Psoas muscle (tissue), 7 donors: ENCODE measurements at regions not wholly inside any gene's neighbourhood (a gene's known extent, or its start where the extent isn't known, plus 50 kb on each side); places are given as distances from the start of the nearest gene placed in this dataset.

Experiments
- ATAC-seq, 4 donors: fragments of 200-7000 bp; cut with Tn5 transposase; one replicate each; pipeline ENCODE4 v1.9.1; 2020; ENCODE audit warnings: moderate library complexity in 3 of 4, mild to moderate bottlenecking in 2 of 4
- DNase-seq, 2 donors: peaks; one replicate each; pipeline ENCODE4 v3.0.0-alpha.2; 2020
- H3K27ac ChIP-seq: fragments of 200-600 bp; one replicate; pipeline ENCODE4 v1.8.0; 2022
- H3K27me3 ChIP-seq, 3 donors: fragments of 200-600 bp in 1 of 3; one replicate each; pipeline versions ENCODE4 v1.6.1 to v1.8.0; 2013 to 2022; ENCODE audit warnings: low read length in 2 of 3, mild to moderate bottlenecking in 2 of 3, moderate library complexity in 1 of 3; ENCODE audit not compliant: insufficient read depth in 3 of 3
- H3K36me3 ChIP-seq, 2 donors: fragments of 200-600 bp in 1 of 2; one replicate each; pipeline versions ENCODE4 v1.6.1 to v1.8.0; 2013 to 2022; ENCODE audit warnings: low read depth in 1 of 2, mild to moderate bottlenecking in 1 of 2, moderate library complexity in 1 of 2; ENCODE audit not compliant: insufficient read depth in 1 of 2
- H3K4me1 ChIP-seq: fragments of 200-600 bp; one replicate; pipeline ENCODE4 v1.8.0; 2022
- H3K4me3 ChIP-seq: fragments of 200-600 bp; one replicate; pipeline ENCODE4 v1.8.0; 2022; ENCODE audit warnings: mild to moderate bottlenecking
- H3K9me3 ChIP-seq: fragments of 200-600 bp; one replicate; pipeline ENCODE4 v1.8.0; 2022
- CTCF ChIP-seq: fragments of 200-600 bp; IDR thresholded peaks from one replicate; pipeline ENCODE4 v1.8.0; 2022; ENCODE audit warnings: antibody characterized with exemption
- WGBS, 3 donors: extraction: QIAGEN DNeasy Blood & Tissue Kit; methylation state at CpG; one replicate each; pipeline versions ENCODE4 v1.1.6 to v1.1.7; 2013; 5-methylcytosine and 5-hydroxymethylcytosine counted together
- intact Hi-C, 2 donors: fragments of 100-400 bp; cut with DNase I; formaldehyde crosslinking; loops; one replicate each; pipeline versions ENCODE4 v1.11.0 to v1.14.2; 2022
- donor health status: healthy with polysubstance abuse.
- donor health status: DM: no; HTN: no; CAD: no; lungs with moderate emphysema.
- donor health status: Bipolar disorder and iron deficiency.
- donor health status: healthy.
- donor health status: DM: yes; HTN: yes; CAD: no.
- donor health status: DM: no; HTN: no; CAD: no.
- donor health status: DM: yes; HTN: yes; CAD: no.

- H3K27me3 ChIP-seq = no peaks in the 10 kb centered on the region
- DNase-seq (no peak), ATAC-seq (no peak)
- no peaks in the 10 kb centered on the region for H3K36me3 ChIP-seq
- TF ChIP-seq CTCF = no peak
- intact Hi-C loops = no loop called here
- 80 to 88% (median 86%) methylated on average over 3 of the region's 3 CpGs for WGBS, 3 donors
- H3K4me1 ChIP-seq = no peaks in the 10 kb centered on the region
- H3K27ac ChIP-seq = no peak overlapping the region
- no peak overlapping the region for H3K4me3 ChIP-seq
- H3K9me3 ChIP-seq = no peaks in the 10 kb centered on the region
These were observed 122.3 kb downstream of the XCL2 start for GRCh38 chr1:168421399-168422004.

- ATAC-seq (no peak), DNase-seq (no peak)
- no peak for TF ChIP-seq CTCF
- H3K36me3 ChIP-seq = no peaks in the 10 kb centered on the region
- intact Hi-C loops = no loop called here
- H3K27ac ChIP-seq = no peak overlapping the region
- peaks cover 8% of the 10 kb centered on the region for H3K4me1 ChIP-seq
- no peak overlapping the region for H3K4me3 ChIP-seq
- no peaks in the 10 kb centered on the region for H3K9me3 ChIP-seq
- WGBS, 3 donors = 78 to 87% (median 79%) methylated on average over 2 of the region's 2 CpGs
- H3K27me3 ChIP-seq = no peaks in the 10 kb centered on the region
These were observed 123.6 kb downstream of the XCL2 start for GRCh38 chr1:168420177-168420576.

GRCh38 chr1:168419736-168420135 is 124.1 kb downstream of the XCL2 start:
- DNase-seq (no peak), ATAC-seq (no peak)
- WGBS, 3 donors = 75 to 81% (median 76%) methylated on average over 4 of the region's 4 CpGs
- Histone ChIP-seq H3K4me3 (no peak overlapping the region), H3K4me1 (peaks cover 9% of the 10 kb centered on the region), H3K36me3 (no peaks in the 10 kb centered on the region), H3K27me3 (no peaks in the 10 kb centered on the region), H3K9me3 (no peaks in the 10 kb centered on the region), H3K27ac (no peak overlapping the region)
- intact Hi-C loops = no loop called here
- no peak for TF ChIP-seq CTCF

- WGBS, 3 donors = 89 to 92% (median 91%) methylated on average over 4 of the region's 4 CpGs
- Histone ChIP-seq H3K4me1 (peaks cover 9% of the 10 kb centered on the region), H3K4me3 (no peak overlapping the region), H3K27me3 (no peaks in the 10 kb centered on the region), H3K27ac (peak overlapping the region; percentile 56), H3K9me3 (no peaks in the 10 kb centered on the region), H3K36me3 (no peaks in the 10 kb centered on the region)
- intact Hi-C loops = no loop called here
- no peak for TF ChIP-seq CTCF
- ATAC-seq (no peak), DNase-seq (no peak)
These were observed 127.6 kb downstream of the XCL2 start for GRCh38 chr1:168416220-168416619.

GRCh38 chr1:168414914-168415313 is 128.9 kb downstream of the XCL2 start:
- DNase-seq (no peak), ATAC-seq (peak; percentile 86 to 99 (median 93))
- TF ChIP-seq CTCF = no peak
- Histone ChIP-seq H3K27me3 (no peaks in the 10 kb centered on the region), H3K9me3 (no peaks in the 10 kb centered on the region), H3K4me1 (peaks cover 9% of the 10 kb centered on the region), H3K4me3 (no peak overlapping the region), H3K36me3 (no peaks in the 10 kb centered on the region), H3K27ac (peak overlapping the region; percentile 65)
- intact Hi-C loops = no loop called here
- WGBS, 3 donors = 34 to 49% (median 34%) methylated on average over 2 of the region's 2 CpGs
